ENCODE measurements at regions not wholly inside any gene's neighbourhood (a gene's known extent, or its start where the extent isn't known, plus 50 kb on each side); places are given as distances from the start of the nearest gene placed in this dataset.

DNA sequence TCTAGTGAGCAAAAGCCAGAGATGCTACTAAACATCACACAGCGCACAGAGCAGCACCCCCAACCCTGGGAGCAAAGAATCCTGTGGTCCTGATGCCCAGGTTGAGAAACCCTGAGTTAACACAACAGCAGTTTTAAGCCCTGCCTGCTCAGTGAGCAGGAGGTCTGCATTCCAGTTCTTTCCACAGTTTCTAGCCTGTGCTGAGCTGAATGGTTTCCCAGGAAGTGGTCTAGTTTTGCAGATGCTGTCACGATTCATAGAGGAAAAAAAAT is 171.1 kb upstream of the PROK2 start:
- no peak overlapping the region for H3K4me3 ChIP-seq
- DNase-seq = no peak
- H3K36me3 ChIP-seq (ENCODE audit: low read depth, missing control alignments) = no peaks in the 10 kb centered on the region
- H3K27me3 ChIP-seq = no peaks in the 10 kb centered on the region
- H3K9me3 ChIP-seq = no peaks in the 10 kb centered on the region
- 71 to 73% methylated on average over 2 of the region's 2 CpGs for WGBS, 2 donors
- no peak overlapping the region for H3K27ac ChIP-seq
- intact Hi-C loops (cut with DNase I; ENCODE audit: low total_unique reads) = no loop called here
- TF ChIP-seq, protein P1, sequence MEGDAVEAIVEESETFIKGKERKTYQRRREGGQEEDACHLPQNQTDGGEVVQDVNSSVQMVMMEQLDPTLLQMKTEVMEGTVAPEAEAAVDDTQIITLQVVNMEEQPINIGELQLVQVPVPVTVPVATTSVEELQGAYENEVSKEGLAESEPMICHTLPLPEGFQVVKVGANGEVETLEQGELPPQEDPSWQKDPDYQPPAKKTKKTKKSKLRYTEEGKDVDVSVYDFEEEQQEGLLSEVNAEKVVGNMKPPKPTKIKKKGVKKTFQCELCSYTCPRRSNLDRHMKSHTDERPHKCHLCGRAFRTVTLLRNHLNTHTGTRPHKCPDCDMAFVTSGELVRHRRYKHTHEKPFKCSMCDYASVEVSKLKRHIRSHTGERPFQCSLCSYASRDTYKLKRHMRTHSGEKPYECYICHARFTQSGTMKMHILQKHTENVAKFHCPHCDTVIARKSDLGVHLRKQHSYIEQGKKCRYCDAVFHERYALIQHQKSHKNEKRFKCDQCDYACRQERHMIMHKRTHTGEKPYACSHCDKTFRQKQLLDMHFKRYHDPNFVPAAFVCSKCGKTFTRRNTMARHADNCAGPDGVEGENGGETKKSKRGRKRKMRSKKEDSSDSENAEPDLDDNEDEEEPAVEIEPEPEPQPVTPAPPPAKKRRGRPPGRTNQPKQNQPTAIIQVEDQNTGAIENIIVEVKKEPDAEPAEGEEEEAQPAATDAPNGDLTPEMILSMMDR (IDR thresholded peaks at IDR 0.05) = no peak
- TF ChIP-seq POLR2A (IDR thresholded peaks at IDR 0.05) = no peak
- H3K4me1 ChIP-seq = peaks cover 3% of the 10 kb centered on the region

GRCh38 chr3:71955240-71956068 is 170.5 kb upstream of the PROK2 start:
- Histone ChIP-seq H3K9me3 (no peaks in the 10 kb centered on the region), H3K36me3 (ENCODE audit: low read depth, missing control alignments) (no peaks in the 10 kb centered on the region), H3K4me1 (peaks cover 3% of the 10 kb centered on the region), H3K4me3 (no peak overlapping the region), H3K27ac (no peak overlapping the region), H3K27me3 (no peaks in the 10 kb centered on the region)
- 55 to 57% methylated on average over 12 of the region's 12 CpGs for WGBS, 2 donors
- TF ChIP-seq POLR2A (IDR thresholded peaks at IDR 0.05) = no peak
- TF ChIP-seq, protein P1 (IDR thresholded peaks at IDR 0.05) = peak; percentile 62 to 77 (median 69)
- intact Hi-C loops (cut with DNase I; ENCODE audit: low total_unique reads) = no loop called here
- peak; percentile 83 for DNase-seq

- intact Hi-C loops (cut with DNase I; ENCODE audit: low total_unique reads) = no loop called here
- no peak for DNase-seq
- Histone ChIP-seq H3K9me3 (no peaks in the 10 kb centered on the region), H3K27me3 (no peaks in the 10 kb centered on the region), H3K36me3 (ENCODE audit: low read depth, missing control alignments) (no peaks in the 10 kb centered on the region), H3K4me3 (no peak overlapping the region), H3K4me1 (peaks cover 3% of the 10 kb centered on the region), H3K27ac (no peak overlapping the region)
- no peak for TF ChIP-seq POLR2A (IDR thresholded peaks at IDR 0.05)
- TF ChIP-seq, protein P1 (IDR thresholded peaks at IDR 0.05) = no peak
- whole genome bisulfite sequencing, 2 donors = 73 to 75% methylated on average over 4 of the region's 4 CpGs
Measured at GRCh38 chr3:71951842-71952241, 166.9 kb upstream of the PROK2 start.

DNA sequence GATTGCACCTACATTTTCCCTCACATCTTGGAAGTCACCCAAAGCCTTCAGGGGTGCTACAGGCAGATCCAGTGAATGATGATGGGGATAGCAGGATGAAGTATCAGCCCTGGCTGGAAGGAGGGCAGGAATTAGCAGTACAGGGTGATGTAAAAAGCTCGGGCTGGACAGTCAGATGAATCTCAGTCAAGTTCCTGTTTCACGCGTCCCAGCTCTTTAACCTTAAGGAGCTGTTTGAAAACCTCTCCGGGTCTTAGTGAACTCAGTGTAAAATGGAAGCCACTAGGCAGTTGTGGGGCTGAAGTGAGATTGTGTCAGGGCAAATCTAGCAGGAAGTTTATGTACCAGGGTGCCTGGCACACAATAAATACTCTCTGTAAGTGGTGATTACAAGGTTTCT is 166.4 kb upstream of the PROK2 start:
- Histone ChIP-seq H3K27ac (no peak overlapping the region), H3K9me3 (no peaks in the 10 kb centered on the region), H3K4me1 (peaks cover 3% of the 10 kb centered on the region), H3K27me3 (no peaks in the 10 kb centered on the region), H3K36me3 (ENCODE audit: low read depth, missing control alignments) (no peaks in the 10 kb centered on the region), H3K4me3 (no peak overlapping the region)
- intact Hi-C loops (cut with DNase I; ENCODE audit: low total_unique reads) = no loop called here
- no peak for TF ChIP-seq POLR2A (IDR thresholded peaks at IDR 0.05)
- TF ChIP-seq, protein P1 (IDR thresholded peaks at IDR 0.05) = no peak
- DNase-seq = no peak
- 62 to 88% methylated on average over 4 of the region's 4 CpGs for WGBS, 2 donors

- intact Hi-C loops (cut with DNase I; ENCODE audit: low total_unique reads) = no loop called here
- no peaks in the 10 kb centered on the region for H3K4me1 ChIP-seq
- 81 to 82% methylated on average over 4 of the region's 4 CpGs for WGBS, 2 donors
- no peak overlapping the region for H3K27ac ChIP-seq
- no peaks in the 10 kb centered on the region for H3K27me3 ChIP-seq
- DNase-seq = no peak
- no peaks in the 10 kb centered on the region for H3K36me3 ChIP-seq (ENCODE audit: low read depth, missing control alignments)
- TF ChIP-seq POLR2A (IDR thresholded peaks at IDR 0.05) = no peak
- TF ChIP-seq, protein P1 (IDR thresholded peaks at IDR 0.05) = no peak
- no peaks in the 10 kb centered on the region for H3K9me3 ChIP-seq
- H3K4me3 ChIP-seq = no peak overlapping the region
Measured at GRCh38 chr3:71949442-71949841, 164.5 kb upstream of the PROK2 start.

All from testis (tissue), 2 donors.